Neural progenitor cell (in vitro differentiated cells): ENCODE measurements at regions not wholly inside any gene's neighbourhood (a gene's known extent, or its start where the extent isn't known, plus 50 kb on each side); places are given as distances from the start of the nearest gene placed in this dataset.

Experiments
- DNase-seq: peaks from one replicate; pipeline ENCODE4 v3.0.0-alpha.2; 2016; ENCODE audit warnings: low spot score
- H2AFZ ChIP-seq: fragments of 200-600 bp; sonication (generic); replicated peaks from 2 replicates; pipeline ENCODE4 v1.6.1; 2016; ENCODE audit warnings: antibody characterized with exemption
- H3F3A ChIP-seq: fragments of 200-600 bp; sonication (generic); 2 replicates; pipeline ENCODE4 v1.6.1; 2016; ENCODE audit warnings: antibody characterized with exemption, low read depth
- H3K27ac ChIP-seq: fragments of 200-600 bp; sonication (generic); 2 replicates; pipeline ENCODE4 v1.5.1; 2016; ENCODE audit warnings: mild to moderate bottlenecking
- H3K27me3 ChIP-seq: fragments of 200-600 bp; sonication (generic); 2 replicates; pipeline ENCODE4 v1.6.1; 2016; ENCODE audit warnings: mild to moderate bottlenecking, moderate library complexity
- H3K36me3 ChIP-seq: fragments of 200-600 bp; sonication (generic); 2 replicates; pipeline ENCODE4 v1.5.1; 2016
- H3K4me1 ChIP-seq: fragments of 200-600 bp; sonication (generic); 2 replicates; pipeline ENCODE4 v1.6.1; 2016; ENCODE audit warnings: mixed run types
- H3K4me2 ChIP-seq: fragments of 200-600 bp; sonication (generic); 2 replicates; pipeline ENCODE4 v1.6.1; 2016
- H3K4me3 ChIP-seq: fragments of 200-600 bp; sonication (generic); 2 replicates; pipeline ENCODE4 v1.5.1; 2016
- H3K79me2 ChIP-seq: fragments of 200-600 bp; sonication (generic); 2 replicates; pipeline ENCODE4 v1.6.1; 2016; ENCODE audit warnings: low read depth
- H3K9ac ChIP-seq: fragments of 200-600 bp; sonication (generic); 2 replicates; pipeline ENCODE4 v1.6.1; 2016
- H3K9me3 ChIP-seq: fragments of 200-600 bp; sonication (generic); 2 replicates; pipeline ENCODE4 v1.5.1; 2016; ENCODE audit warnings: low read depth
- H4K20me1 ChIP-seq: fragments of 200-600 bp; sonication (generic); 2 replicates; pipeline ENCODE4 v1.6.1; 2016; ENCODE audit warnings: low read depth
- H3K27ac Mint-ChIP-seq: 3 replicates; pipeline ENCODE4 v1.8.0; 2021; ENCODE audit warnings: mixed read lengths
- H3K27me3 Mint-ChIP-seq: 2 replicates; pipeline ENCODE4 v1.8.0; 2022; ENCODE audit warnings: low read depth, mild to moderate bottlenecking, inconsistent platforms, moderate library complexity, mixed read lengths; ENCODE audit not compliant: insufficient read depth
- H3K36me3 Mint-ChIP-seq: 3 replicates; pipeline ENCODE4 v1.8.0; 2021; ENCODE audit warnings: mixed read lengths
- H3K4me1 Mint-ChIP-seq: 3 replicates; pipeline ENCODE4 v1.8.0; 2021; ENCODE audit warnings: mixed read lengths
- H3K4me3 Mint-ChIP-seq: 3 replicates; pipeline ENCODE4 v1.8.0; 2021; ENCODE audit warnings: mild to moderate bottlenecking, moderate library complexity, mixed read lengths
- H3K9me3 Mint-ChIP-seq: 3 replicates; pipeline ENCODE4 v1.8.0; 2020; ENCODE audit warnings: mixed read lengths
- EZH2 ChIP-seq: fragments of 200-600 bp; sonication (generic); IDR thresholded peaks from 2 replicates; pipeline ENCODE4 v1.6.1; 2017; ENCODE audit warnings: antibody characterized with exemption, mild to moderate bottlenecking, moderate library complexity
- EZH2phosphoT487 ChIP-seq: fragments of 200-600 bp; sonication (generic); IDR thresholded peaks from 2 replicates; pipeline ENCODE4 v1.6.1; 2017; ENCODE audit warnings: antibody characterized with exemption
- TF ChIP-seq, protein P1 (sequence below): fragments of 200-600 bp; sonication (generic); IDR thresholded peaks from 2 replicates; pipeline ENCODE4 v1.5.1; 2017; ENCODE audit warnings: antibody characterized with exemption, mild to moderate bottlenecking

DNA sequence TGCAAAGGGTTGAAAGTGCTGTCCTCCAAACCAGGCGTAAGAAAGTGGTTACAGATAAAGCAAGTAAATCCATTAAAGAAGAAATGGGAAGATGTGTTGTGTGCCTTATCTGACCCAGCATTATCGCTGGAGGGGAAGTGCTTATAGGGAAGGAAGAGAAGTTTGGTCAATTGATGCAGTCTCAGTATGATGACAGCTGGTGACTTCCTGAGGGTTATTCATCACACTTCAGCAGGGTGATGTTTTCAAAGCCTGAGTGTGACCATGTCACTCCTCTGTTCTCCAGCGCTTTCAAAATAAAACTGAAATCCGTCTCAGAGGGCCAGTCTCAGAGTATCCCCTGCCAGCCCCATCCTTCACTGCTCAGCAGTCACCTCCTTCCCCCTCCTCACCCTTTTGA is 505.4 kb upstream of the RBFOX1 start:
- no peaks in the 10 kb centered on the region for H3K36me3 ChIP-seq
- no peak overlapping the region for H3K4me3 Mint-ChIP-seq
- H3K27me3 ChIP-seq: no peaks in the 10 kb centered on the region
- H3K4me2 ChIP-seq: no peak overlapping the region
- no peak overlapping the region for H3K4me3 ChIP-seq
- H3F3A ChIP-seq: no peaks in the 10 kb centered on the region
- H2AFZ ChIP-seq: no peak overlapping the region
- H3K27ac ChIP-seq: no peak overlapping the region
- H4K20me1 ChIP-seq: no peaks in the 10 kb centered on the region
- H3K79me2 ChIP-seq: no peaks in the 10 kb centered on the region
- no peak overlapping the region for H3K27ac Mint-ChIP-seq
- no peaks in the 10 kb centered on the region for H3K9me3 ChIP-seq
- no peak for DNase-seq
- TF ChIP-seq, protein P1, sequence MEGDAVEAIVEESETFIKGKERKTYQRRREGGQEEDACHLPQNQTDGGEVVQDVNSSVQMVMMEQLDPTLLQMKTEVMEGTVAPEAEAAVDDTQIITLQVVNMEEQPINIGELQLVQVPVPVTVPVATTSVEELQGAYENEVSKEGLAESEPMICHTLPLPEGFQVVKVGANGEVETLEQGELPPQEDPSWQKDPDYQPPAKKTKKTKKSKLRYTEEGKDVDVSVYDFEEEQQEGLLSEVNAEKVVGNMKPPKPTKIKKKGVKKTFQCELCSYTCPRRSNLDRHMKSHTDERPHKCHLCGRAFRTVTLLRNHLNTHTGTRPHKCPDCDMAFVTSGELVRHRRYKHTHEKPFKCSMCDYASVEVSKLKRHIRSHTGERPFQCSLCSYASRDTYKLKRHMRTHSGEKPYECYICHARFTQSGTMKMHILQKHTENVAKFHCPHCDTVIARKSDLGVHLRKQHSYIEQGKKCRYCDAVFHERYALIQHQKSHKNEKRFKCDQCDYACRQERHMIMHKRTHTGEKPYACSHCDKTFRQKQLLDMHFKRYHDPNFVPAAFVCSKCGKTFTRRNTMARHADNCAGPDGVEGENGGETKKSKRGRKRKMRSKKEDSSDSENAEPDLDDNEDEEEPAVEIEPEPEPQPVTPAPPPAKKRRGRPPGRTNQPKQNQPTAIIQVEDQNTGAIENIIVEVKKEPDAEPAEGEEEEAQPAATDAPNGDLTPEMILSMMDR: no peak
- TF ChIP-seq EZH2phosphoT487 (no peak), EZH2 (no peak)
- peaks cover 2% of the 10 kb centered on the region for H3K9me3 Mint-ChIP-seq
- H3K36me3 Mint-ChIP-seq: no peaks in the 10 kb centered on the region
- H3K4me1 Mint-ChIP-seq: peaks cover 10% of the 10 kb centered on the region
- peaks cover 2% of the 10 kb centered on the region for H3K27me3 Mint-ChIP-seq
- H3K9ac ChIP-seq: no peak overlapping the region
- H3K4me1 ChIP-seq: no peaks in the 10 kb centered on the region

DNA sequence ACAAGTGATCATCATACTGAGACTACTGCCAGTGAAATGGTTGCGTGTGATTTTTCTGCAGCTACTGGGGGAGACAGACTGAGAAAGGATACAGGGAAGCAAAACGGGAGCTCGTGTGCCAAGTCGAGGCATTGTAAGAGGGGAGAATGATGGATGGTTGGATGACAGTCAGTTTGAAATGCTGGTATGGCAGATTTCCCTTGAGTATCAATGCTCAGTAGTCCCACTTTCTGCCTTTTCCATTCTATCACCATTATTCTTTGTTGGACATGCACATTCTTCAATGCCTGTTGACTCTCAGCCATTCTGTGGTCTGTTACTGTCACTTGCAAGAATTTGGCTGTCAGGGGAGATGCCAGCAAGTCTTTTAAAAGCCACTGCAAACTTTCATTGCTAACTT is 510.6 kb upstream of the RBFOX1 start:
- H3K27ac ChIP-seq: no peak overlapping the region
- DNase-seq: no peak
- no peak overlapping the region for H3K9ac ChIP-seq
- H3K4me3 Mint-ChIP-seq: no peak overlapping the region
- no peak overlapping the region for H3K4me3 ChIP-seq
- H3F3A ChIP-seq: no peaks in the 10 kb centered on the region
- no peaks in the 10 kb centered on the region for H3K4me1 ChIP-seq
- no peak for TF ChIP-seq EZH2
- TF ChIP-seq, protein P1: no peak
- no peak for TF ChIP-seq EZH2phosphoT487
- H3K9me3 ChIP-seq: no peaks in the 10 kb centered on the region
- no peaks in the 10 kb centered on the region for H3K36me3 ChIP-seq
- no peaks in the 10 kb centered on the region for H3K36me3 Mint-ChIP-seq
- peaks cover under 1% of the 10 kb centered on the region for H3K4me1 Mint-ChIP-seq
- H4K20me1 ChIP-seq: no peaks in the 10 kb centered on the region
- peaks cover 2% of the 10 kb centered on the region for H3K27me3 Mint-ChIP-seq
- H3K9me3 Mint-ChIP-seq: peaks cover under 1% of the 10 kb centered on the region
- no peak overlapping the region for H3K27ac Mint-ChIP-seq
- no peaks in the 10 kb centered on the region for H3K79me2 ChIP-seq
- H3K4me2 ChIP-seq: no peak overlapping the region
- H2AFZ ChIP-seq: no peak overlapping the region
- H3K27me3 ChIP-seq: no peaks in the 10 kb centered on the region

DNA sequence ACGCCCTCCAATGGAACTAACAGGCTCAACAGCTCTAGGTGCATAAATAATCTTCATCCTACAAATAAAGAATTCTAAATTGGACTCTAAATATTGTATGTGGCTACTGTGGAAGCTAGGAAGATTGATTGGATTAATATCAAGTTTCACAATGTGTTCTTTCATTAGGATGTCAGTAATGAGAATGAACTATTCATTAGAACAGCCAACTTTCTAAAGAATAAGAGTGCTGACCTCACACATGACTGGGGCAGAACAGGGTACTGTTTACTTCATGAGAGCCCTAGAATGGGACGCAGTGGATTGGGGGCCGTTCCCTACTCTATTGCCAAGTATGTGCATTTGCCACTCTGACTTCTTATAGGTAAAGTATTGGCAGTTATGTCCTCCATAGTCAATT is 528.2 kb upstream of the RBFOX1 start:
- no peak for DNase-seq
- Mint-ChIP-seq H3K4me3 (no peak overlapping the region), H3K27me3 (no peaks in the 10 kb centered on the region), H3K36me3 (no peaks in the 10 kb centered on the region), H3K9me3 (no peaks in the 10 kb centered on the region), H3K4me1 (no peaks in the 10 kb centered on the region), H3K27ac (no peak overlapping the region)
- TF ChIP-seq EZH2phosphoT487 (no peak), EZH2 (no peak)
- TF ChIP-seq, protein P1: no peak
- H3K9me3 ChIP-seq: no peaks in the 10 kb centered on the region
- no peak overlapping the region for H3K4me2 ChIP-seq
- no peak overlapping the region for H3K9ac ChIP-seq
- H3K79me2 ChIP-seq: no peaks in the 10 kb centered on the region
- no peak overlapping the region for H2AFZ ChIP-seq
- H3F3A ChIP-seq: no peaks in the 10 kb centered on the region
- no peaks in the 10 kb centered on the region for H3K36me3 ChIP-seq
- no peak overlapping the region for H3K4me3 ChIP-seq
- H3K27me3 ChIP-seq: no peaks in the 10 kb centered on the region
- no peaks in the 10 kb centered on the region for H4K20me1 ChIP-seq
- no peaks in the 10 kb centered on the region for H3K4me1 ChIP-seq
- H3K27ac ChIP-seq: no peak overlapping the region

DNA sequence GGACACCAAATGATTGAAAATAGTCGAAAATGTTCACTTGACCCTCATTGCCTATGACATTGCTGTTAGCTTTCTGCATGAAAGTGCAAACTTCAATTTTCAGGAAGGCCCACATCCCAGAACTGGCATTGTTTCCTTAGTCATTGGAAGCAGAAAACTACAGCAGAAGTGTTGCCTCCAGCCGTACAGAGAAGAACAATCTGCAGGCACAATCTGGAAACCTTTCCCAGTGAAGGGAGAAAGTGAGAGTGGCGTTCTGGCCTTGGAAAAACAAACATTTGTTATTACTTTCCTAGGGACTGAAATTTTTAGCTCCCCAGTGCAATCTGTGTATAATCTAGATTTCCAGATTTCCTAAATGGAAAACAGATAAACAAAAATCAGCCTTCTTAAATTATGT is 529.5 kb upstream of the RBFOX1 start:
- Mint-ChIP-seq H3K27me3 (no peaks in the 10 kb centered on the region), H3K4me1 (no peaks in the 10 kb centered on the region), H3K27ac (no peak overlapping the region), H3K4me3 (no peak overlapping the region), H3K9me3 (no peaks in the 10 kb centered on the region), H3K36me3 (no peaks in the 10 kb centered on the region)
- no peaks in the 10 kb centered on the region for H3K9me3 ChIP-seq
- no peaks in the 10 kb centered on the region for H3F3A ChIP-seq
- no peak overlapping the region for H2AFZ ChIP-seq
- H3K4me1 ChIP-seq: no peaks in the 10 kb centered on the region
- H3K36me3 ChIP-seq: no peaks in the 10 kb centered on the region
- H3K27me3 ChIP-seq: no peaks in the 10 kb centered on the region
- H3K79me2 ChIP-seq: no peaks in the 10 kb centered on the region
- TF ChIP-seq, protein P1: no peak
- TF ChIP-seq EZH2 (no peak), EZH2phosphoT487 (no peak)
- DNase-seq: no peak
- no peaks in the 10 kb centered on the region for H4K20me1 ChIP-seq
- no peak overlapping the region for H3K9ac ChIP-seq
- H3K4me2 ChIP-seq: no peak overlapping the region
- no peak overlapping the region for H3K4me3 ChIP-seq
- H3K27ac ChIP-seq: no peak overlapping the region
